ENCODE measurements at regions not wholly inside any gene's neighbourhood (a gene's known extent, or its start where the extent isn't known, plus 50 kb on each side); places are given as distances from the start of the nearest gene placed in this dataset.

GRCh38 chr2:126189527-126189926 is 466.4 kb upstream of the GYPC start:
- TF ChIP-seq, protein P1, sequence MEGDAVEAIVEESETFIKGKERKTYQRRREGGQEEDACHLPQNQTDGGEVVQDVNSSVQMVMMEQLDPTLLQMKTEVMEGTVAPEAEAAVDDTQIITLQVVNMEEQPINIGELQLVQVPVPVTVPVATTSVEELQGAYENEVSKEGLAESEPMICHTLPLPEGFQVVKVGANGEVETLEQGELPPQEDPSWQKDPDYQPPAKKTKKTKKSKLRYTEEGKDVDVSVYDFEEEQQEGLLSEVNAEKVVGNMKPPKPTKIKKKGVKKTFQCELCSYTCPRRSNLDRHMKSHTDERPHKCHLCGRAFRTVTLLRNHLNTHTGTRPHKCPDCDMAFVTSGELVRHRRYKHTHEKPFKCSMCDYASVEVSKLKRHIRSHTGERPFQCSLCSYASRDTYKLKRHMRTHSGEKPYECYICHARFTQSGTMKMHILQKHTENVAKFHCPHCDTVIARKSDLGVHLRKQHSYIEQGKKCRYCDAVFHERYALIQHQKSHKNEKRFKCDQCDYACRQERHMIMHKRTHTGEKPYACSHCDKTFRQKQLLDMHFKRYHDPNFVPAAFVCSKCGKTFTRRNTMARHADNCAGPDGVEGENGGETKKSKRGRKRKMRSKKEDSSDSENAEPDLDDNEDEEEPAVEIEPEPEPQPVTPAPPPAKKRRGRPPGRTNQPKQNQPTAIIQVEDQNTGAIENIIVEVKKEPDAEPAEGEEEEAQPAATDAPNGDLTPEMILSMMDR (IDR thresholded peaks at IDR 0.05): no peak
- TF ChIP-seq POLR2A (IDR thresholded peaks at IDR 0.05): no peak

All from lower leg skin (tissue), 3 donors.